GM06990 (cell line): ENCODE measurements at regions not wholly inside any gene's neighbourhood (a gene's known extent, or its start where the extent isn't known, plus 50 kb on each side); places are given as distances from the start of the nearest gene placed in this dataset.

Source experiments
- DNase-seq: peaks from one replicate; pipeline ENCODE4 v3.0.0-alpha.2; 2011; ENCODE audit not compliant: insufficient read length; ENCODE audit errors: extremely low read depth
- H3K27me3 ChIP-seq: replicated peaks from 2 replicates; pipeline ENCODE4 v1.6.0; 2011; ENCODE audit warnings: low read length; ENCODE audit not compliant: control insufficient read depth, insufficient read depth
- H3K36me3 ChIP-seq: 2 replicates; pipeline ENCODE4 v1.5.1; 2011; ENCODE audit warnings: low read length; ENCODE audit not compliant: control insufficient read depth, insufficient read depth
- H3K4me3 ChIP-seq: replicated peaks from 2 replicates; pipeline ENCODE4 v1.5.1; 2011; ENCODE audit warnings: low read depth, mild to moderate bottlenecking, control low read depth, low read length
- TF ChIP-seq, protein P1 (sequence below): IDR thresholded peaks from 2 replicates; pipeline ENCODE4 v1.5.1; 2011; ENCODE audit warnings: low read length, control low read depth, mild to moderate bottlenecking, inconsistent platforms; ENCODE audit not compliant: insufficient read depth, poor library complexity, severe bottlenecking

- H3K4me3 ChIP-seq = no peak overlapping the region
- no peak for DNase-seq
- no peaks in the 10 kb centered on the region for H3K27me3 ChIP-seq
- H3K36me3 ChIP-seq = no peaks in the 10 kb centered on the region
- TF ChIP-seq, protein P1, sequence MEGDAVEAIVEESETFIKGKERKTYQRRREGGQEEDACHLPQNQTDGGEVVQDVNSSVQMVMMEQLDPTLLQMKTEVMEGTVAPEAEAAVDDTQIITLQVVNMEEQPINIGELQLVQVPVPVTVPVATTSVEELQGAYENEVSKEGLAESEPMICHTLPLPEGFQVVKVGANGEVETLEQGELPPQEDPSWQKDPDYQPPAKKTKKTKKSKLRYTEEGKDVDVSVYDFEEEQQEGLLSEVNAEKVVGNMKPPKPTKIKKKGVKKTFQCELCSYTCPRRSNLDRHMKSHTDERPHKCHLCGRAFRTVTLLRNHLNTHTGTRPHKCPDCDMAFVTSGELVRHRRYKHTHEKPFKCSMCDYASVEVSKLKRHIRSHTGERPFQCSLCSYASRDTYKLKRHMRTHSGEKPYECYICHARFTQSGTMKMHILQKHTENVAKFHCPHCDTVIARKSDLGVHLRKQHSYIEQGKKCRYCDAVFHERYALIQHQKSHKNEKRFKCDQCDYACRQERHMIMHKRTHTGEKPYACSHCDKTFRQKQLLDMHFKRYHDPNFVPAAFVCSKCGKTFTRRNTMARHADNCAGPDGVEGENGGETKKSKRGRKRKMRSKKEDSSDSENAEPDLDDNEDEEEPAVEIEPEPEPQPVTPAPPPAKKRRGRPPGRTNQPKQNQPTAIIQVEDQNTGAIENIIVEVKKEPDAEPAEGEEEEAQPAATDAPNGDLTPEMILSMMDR = no peak
These were observed 114.2 kb upstream of the ADAMTS16 start for GRCh38 chr5:5025774-5026408.

DNA sequence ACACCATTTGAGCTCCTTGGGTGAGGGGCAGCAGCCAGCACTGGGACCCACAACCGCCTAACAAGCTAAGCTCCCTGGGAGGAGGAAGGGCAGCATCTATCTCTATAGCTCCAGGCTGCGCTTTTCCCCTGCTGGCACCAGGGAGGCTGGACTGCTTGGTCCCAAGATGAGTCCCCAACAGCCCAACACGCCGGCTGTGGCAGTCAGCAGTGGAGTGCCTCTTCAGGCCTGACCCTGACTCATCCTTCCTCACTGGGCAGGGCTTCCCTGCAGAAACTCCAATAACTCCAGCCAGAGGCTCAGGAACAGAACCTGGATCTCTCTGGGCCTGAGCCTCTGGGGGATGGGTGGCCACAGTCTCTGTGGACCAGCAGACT, 113.7 kb upstream of the ADAMTS16 start:
- H3K36me3 ChIP-seq = no peaks in the 10 kb centered on the region
- H3K27me3 ChIP-seq = no peaks in the 10 kb centered on the region
- H3K4me3 ChIP-seq = no peak overlapping the region
- TF ChIP-seq, protein P1 = no peak
- DNase-seq = no peak

- no peaks in the 10 kb centered on the region for H3K27me3 ChIP-seq
- TF ChIP-seq, protein P1 = no peak
- no peak overlapping the region for H3K4me3 ChIP-seq
- H3K36me3 ChIP-seq = no peaks in the 10 kb centered on the region
- DNase-seq = no peak
These were observed 108.5 kb upstream of the ADAMTS16 start for GRCh38 chr5:5031665-5032064.

- TF ChIP-seq, protein P1 = no peak
- Histone ChIP-seq H3K4me3 (no peak overlapping the region), H3K36me3 (no peaks in the 10 kb centered on the region), H3K27me3 (no peaks in the 10 kb centered on the region)
- no peak for DNase-seq
These were observed 102.5 kb upstream of the ADAMTS16 start for GRCh38 chr5:5037674-5038073.

GRCh38 chr5:5039918-5040317, 100.2 kb upstream of the ADAMTS16 start:
- H3K36me3 ChIP-seq = no peaks in the 10 kb centered on the region
- TF ChIP-seq, protein P1 = no peak
- H3K27me3 ChIP-seq = no peaks in the 10 kb centered on the region
- no peak for DNase-seq
- no peak overlapping the region for H3K4me3 ChIP-seq

GRCh38 chr5:5040712-5041111, 99.4 kb upstream of the ADAMTS16 start:
- TF ChIP-seq, protein P1 = no peak
- Histone ChIP-seq H3K4me3 (no peak overlapping the region), H3K36me3 (no peaks in the 10 kb centered on the region), H3K27me3 (no peaks in the 10 kb centered on the region)
- DNase-seq = no peak
